Glutamatergic neuron (in vitro differentiated cells): ENCODE measurements at regions not wholly inside any gene's neighbourhood (a gene's known extent, or its start where the extent isn't known, plus 50 kb on each side); places are given as distances from the start of the nearest gene placed in this dataset.

Source experiments
- DNase-seq: peaks from one replicate; pipeline ENCODE4 v3.0.0; 2022
- H3K27ac Mint-ChIP-seq: one replicate; pipeline ENCODE4 v1.8.0; 2020; ENCODE audit warnings: mild to moderate bottlenecking, mixed read lengths, inconsistent platforms; ENCODE audit not compliant: unreplicated experiment
- H3K27me3 Mint-ChIP-seq: one replicate; pipeline ENCODE4 v1.8.0; 2020; ENCODE audit warnings: mild to moderate bottlenecking, moderate library complexity, mixed read lengths, inconsistent platforms; ENCODE audit not compliant: unreplicated experiment
- H3K36me3 Mint-ChIP-seq: one replicate; pipeline ENCODE4 v1.8.0; 2020; ENCODE audit warnings: mild to moderate bottlenecking, mixed read lengths, inconsistent platforms; ENCODE audit not compliant: unreplicated experiment
- H3K4me1 Mint-ChIP-seq: one replicate; pipeline ENCODE4 v1.8.0; 2020; ENCODE audit warnings: mild to moderate bottlenecking, low read depth, mixed read lengths, inconsistent platforms; ENCODE audit not compliant: unreplicated experiment
- H3K4me3 Mint-ChIP-seq: one replicate; pipeline ENCODE4 v1.8.0; 2020; ENCODE audit warnings: mild to moderate bottlenecking, mixed read lengths, inconsistent platforms; ENCODE audit not compliant: unreplicated experiment
- H3K9me3 Mint-ChIP-seq: one replicate; pipeline ENCODE4 v1.8.0; 2020; ENCODE audit warnings: mild to moderate bottlenecking, moderate library complexity, mixed read lengths, inconsistent platforms; ENCODE audit not compliant: unreplicated experiment
- TF ChIP-seq, protein P1 (sequence below): fragments of 200-600 bp; sonication (generic); IDR thresholded peaks from one replicate; pipeline ENCODE4 v1.5.0; 2021; ENCODE audit not compliant: partially characterized antibody, unreplicated experiment

DNA sequence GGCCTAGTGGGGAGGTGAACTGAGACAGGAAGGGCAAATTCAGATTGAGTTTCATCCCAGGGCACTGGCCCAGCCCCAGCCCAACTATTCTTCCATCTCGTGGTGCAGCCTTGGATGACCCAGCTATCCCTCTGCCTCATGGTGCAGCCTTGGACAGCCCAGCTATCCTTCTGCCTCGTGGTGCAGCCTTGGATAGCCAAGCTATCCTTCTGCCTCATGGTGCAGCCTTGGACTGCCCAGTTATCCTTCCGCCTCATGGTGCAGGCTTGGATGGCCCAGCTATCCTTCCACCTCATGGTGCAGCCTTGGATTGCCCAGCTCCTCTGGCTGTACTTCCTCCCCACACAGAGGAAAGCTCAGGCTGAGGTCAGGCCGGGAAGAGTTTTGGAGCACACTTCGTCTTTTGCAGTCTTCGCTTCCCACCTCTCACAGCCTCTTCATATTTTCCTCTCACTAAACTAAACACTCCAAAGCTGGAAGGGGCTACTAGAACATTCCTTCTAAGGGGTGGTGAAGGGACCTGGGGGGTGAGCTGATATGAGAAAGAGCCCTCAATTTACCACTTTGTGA is 69.8 kb upstream of the TTC34 start:
- Mint-ChIP-seq H3K27ac (no peak overlapping the region), H3K4me1 (no peaks in the 10 kb centered on the region), H3K4me3 (no peak overlapping the region), H3K36me3 (no peaks in the 10 kb centered on the region), H3K27me3 (peaks cover 6% of the 10 kb centered on the region), H3K9me3 (peaks cover 14% of the 10 kb centered on the region)
- TF ChIP-seq, protein P1, sequence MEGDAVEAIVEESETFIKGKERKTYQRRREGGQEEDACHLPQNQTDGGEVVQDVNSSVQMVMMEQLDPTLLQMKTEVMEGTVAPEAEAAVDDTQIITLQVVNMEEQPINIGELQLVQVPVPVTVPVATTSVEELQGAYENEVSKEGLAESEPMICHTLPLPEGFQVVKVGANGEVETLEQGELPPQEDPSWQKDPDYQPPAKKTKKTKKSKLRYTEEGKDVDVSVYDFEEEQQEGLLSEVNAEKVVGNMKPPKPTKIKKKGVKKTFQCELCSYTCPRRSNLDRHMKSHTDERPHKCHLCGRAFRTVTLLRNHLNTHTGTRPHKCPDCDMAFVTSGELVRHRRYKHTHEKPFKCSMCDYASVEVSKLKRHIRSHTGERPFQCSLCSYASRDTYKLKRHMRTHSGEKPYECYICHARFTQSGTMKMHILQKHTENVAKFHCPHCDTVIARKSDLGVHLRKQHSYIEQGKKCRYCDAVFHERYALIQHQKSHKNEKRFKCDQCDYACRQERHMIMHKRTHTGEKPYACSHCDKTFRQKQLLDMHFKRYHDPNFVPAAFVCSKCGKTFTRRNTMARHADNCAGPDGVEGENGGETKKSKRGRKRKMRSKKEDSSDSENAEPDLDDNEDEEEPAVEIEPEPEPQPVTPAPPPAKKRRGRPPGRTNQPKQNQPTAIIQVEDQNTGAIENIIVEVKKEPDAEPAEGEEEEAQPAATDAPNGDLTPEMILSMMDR = no peak
- DNase-seq = no peak

DNA sequence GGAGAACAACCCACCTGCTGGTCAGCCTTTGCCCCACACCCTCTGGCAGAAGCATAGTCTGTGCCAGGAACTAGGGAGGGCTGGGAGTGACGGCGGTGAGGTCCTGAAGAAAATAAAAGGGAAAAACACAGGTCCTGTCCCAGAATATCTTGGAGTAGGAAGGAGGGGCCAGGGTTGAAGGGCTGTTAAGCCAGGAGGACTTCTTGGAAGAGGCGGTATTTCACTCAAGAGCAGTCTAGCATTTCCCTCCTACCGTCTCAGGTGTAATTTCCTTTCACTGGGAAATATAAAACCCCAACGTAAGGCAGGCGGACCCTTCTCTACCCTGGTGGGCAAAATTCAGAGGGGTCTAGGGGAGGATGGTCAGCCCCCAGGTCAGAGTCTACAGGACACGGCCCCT is 72.7 kb upstream of the TTC34 start:
- DNase-seq = no peak
- Mint-ChIP-seq H3K9me3 (peaks cover 12% of the 10 kb centered on the region), H3K4me1 (no peaks in the 10 kb centered on the region), H3K27ac (no peak overlapping the region), H3K36me3 (no peaks in the 10 kb centered on the region), H3K27me3 (peaks cover 5% of the 10 kb centered on the region), H3K4me3 (no peak overlapping the region)
- TF ChIP-seq, protein P1 = no peak

DNA sequence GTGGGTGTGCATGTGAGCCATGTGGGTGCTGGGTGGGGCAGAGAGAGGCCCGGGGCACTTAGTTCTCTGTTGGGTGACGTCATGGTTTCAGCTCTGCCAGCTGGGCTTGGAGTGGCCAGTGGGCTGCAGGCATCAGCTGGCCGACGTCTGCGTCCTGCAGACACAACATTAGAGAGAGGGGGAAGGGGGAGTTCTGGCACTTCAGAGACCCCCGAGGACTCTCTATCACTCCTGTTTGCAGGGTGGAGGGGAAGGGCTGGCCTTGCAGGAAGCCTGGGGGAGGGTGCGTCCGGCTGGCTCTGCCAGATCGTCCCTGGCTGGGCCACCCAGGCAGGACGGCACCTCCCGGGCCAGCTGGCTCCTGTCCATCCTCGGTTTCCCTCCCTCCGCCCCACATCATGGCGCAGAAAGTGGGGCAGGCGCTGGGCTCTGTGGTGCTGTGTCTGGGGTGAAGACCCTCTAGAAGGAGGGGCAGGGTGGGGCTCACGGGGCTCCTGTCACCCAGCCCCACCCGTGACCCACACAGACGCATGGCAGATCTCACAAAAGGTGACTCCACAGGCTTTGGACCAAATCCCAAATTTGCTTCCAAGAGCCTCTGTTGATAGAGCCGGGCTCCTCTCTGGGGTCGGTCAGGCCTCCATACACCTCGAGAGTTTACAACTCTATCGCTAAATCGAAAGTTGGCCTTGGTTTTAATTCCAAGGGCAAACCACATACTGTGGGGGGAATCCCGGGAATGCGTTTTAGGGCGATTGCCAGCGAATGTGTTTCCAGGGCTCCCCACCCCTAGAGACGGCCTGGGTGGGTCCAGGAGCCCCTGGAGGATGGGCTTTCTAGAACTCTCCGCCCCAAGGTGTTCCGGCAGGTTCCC is 73.4 kb upstream of the TTC34 start:
- H3K9me3 Mint-ChIP-seq = peaks cover 12% of the 10 kb centered on the region
- H3K27ac Mint-ChIP-seq = no peak overlapping the region
- H3K27me3 Mint-ChIP-seq = peaks cover 5% of the 10 kb centered on the region
- no peaks in the 10 kb centered on the region for H3K4me1 Mint-ChIP-seq
- TF ChIP-seq, protein P1 = no peak
- no peak overlapping the region for H3K4me3 Mint-ChIP-seq
- DNase-seq = no peak
- no peaks in the 10 kb centered on the region for H3K36me3 Mint-ChIP-seq

DNA sequence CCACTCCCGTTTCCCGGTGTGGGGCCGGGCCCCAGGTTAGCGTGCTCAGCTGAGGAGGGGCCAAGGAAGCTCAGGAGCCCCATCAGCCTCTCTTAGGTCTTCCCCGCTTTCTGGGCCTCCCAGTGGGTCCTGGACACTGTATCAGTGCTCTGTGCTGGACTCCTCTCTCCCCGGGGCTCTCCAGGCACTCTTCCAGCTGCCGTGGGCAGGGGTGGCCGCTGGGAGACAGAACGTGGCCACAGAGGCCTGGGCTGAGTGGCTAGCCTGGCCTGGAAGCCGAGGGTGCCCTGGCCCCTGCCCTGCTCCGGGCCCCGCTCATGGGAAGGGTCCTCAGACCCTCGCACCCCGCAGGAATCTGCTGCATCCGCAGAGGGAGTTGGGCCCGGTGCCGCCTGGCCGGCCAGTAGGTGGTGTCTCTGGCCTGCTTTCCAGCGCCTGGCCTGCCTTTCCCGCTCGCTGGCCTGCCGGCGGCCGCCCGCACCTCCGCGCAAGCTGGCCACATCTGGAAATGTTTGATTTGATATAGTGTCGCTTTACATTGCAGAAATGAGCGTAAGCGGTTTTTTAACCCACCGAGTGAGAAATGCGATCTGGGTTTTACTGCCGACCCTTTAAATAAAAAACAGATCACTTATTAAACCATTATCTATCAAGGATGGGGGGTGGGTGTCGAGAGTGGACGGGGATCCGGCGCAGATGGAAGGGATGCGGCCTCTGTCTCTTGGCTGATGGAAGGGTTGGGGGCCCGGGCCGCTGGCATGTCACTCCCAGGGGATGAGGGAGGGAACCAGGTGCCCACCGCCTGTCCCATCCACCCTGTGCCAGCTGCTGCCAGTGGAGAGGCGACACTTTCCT is 74.4 kb upstream of the TTC34 start:
- H3K4me3 Mint-ChIP-seq = no peak overlapping the region
- H3K9me3 Mint-ChIP-seq = peaks cover 10% of the 10 kb centered on the region
- no peaks in the 10 kb centered on the region for H3K4me1 Mint-ChIP-seq
- H3K36me3 Mint-ChIP-seq = no peaks in the 10 kb centered on the region
- no peak overlapping the region for H3K27ac Mint-ChIP-seq
- TF ChIP-seq, protein P1 = no peak
- H3K27me3 Mint-ChIP-seq = peaks cover 4% of the 10 kb centered on the region
- DNase-seq = peak; percentile 39
